HCT116 (cell line): ENCODE measurements at regions not wholly inside any gene's neighbourhood (a gene's known extent, or its start where the extent isn't known, plus 50 kb on each side); places are given as distances from the start of the nearest gene placed in this dataset.

ENCODE experiments used
- ATAC-seq: fragments of 200-7000 bp; cut with Tn5 transposase; 2 replicates; pipeline ENCODE4 v1.9.1; 2020; ENCODE audit warnings: mild to moderate bottlenecking, moderate library complexity
- BruUV-seq: library from RNA; stranded (reverse); fragments of 400-500 nt; replicated peaks from 2 replicates; lab custom pipeline; 2021; lab: Mats Ljungman, UMichigan
- CTCF ChIA-PET: fragments of 300-600 bp; sonication (Branson Sonifier 250); formaldehyde crosslinking; loops from one replicate; lab custom pipeline; 2021; ENCODE audit warnings: antibody characterized with exemption; lab: Charles Lee
- POLR2A ChIA-PET: fragments of 300-600, 350-600 bp; sonication (Branson Sonifier 250); formaldehyde crosslinking; loops from one replicate; lab custom pipeline; 2021; ENCODE audit warnings: antibody characterized with exemption; lab: Charles Lee
- RAD21 ChIA-PET, 2 experiments: fragments of 300-600 bp; sonication (Branson Sonifier 250); formaldehyde crosslinking; loops; one replicate each; lab custom pipeline; 2023; ENCODE audit warnings: low total read pairs in 2 of 2; ENCODE audit not compliant: uncharacterized antibody in 2 of 2, unreplicated experiment in 2 of 2, low non-redundant PET in 1 of 2; lab: Charles Lee
- DNase-seq: peaks from one replicate; pipeline ENCODE4 v3.0.0-alpha.2; 2010; ENCODE audit warnings: low read depth, low spot score
- H2AFZ ChIP-seq: fragments of 200-600 bp; shearing (Covaris generic), sonication (generic); 2 replicates; pipeline ENCODE4 v1.6.1; 2017; ENCODE audit warnings: low read depth, mixed run types, mixed read lengths, antibody characterized with exemption, low read length; ENCODE audit not compliant: poor library complexity, severe bottlenecking
- H3K27ac ChIP-seq: 2 replicates; pipeline ENCODE4 v1.5.1; 2012; ENCODE audit warnings: low read depth, low read length
- H3K27me3 ChIP-seq: fragments of 200-600 bp; sonication (generic); 2 replicates; pipeline ENCODE4 v1.6.1; 2016; ENCODE audit warnings: mixed run types, low read length, mixed read lengths; ENCODE audit not compliant: insufficient read depth
- H3K36me3 ChIP-seq, 2 experiments: fragments of 200-500 bp in 1 of 2; fragments of 200-600 bp in 1 of 2; sonication (Bioruptor generic) in 1 of 2; sonication (generic) in 1 of 2; 2 replicates each; pipeline versions ENCODE4 v1.5.1 to v1.6.1; 2014 to 2016; ENCODE audit warnings: low read length in 2 of 2, inconsistent platforms in 1 of 2, mixed read lengths in 1 of 2, mixed run types in 1 of 2; ENCODE audit not compliant: insufficient read depth in 2 of 2, control insufficient read depth in 1 of 2
- H3K4me1 ChIP-seq, 2 experiments: fragments of 200-600 bp in 1 of 2; sonication (generic) in 1 of 2; 2 replicates each; pipeline versions ENCODE4 v1.5.1 to v1.6.1; 2012 to 2017; ENCODE audit warnings: low read length in 2 of 2, inconsistent platforms in 1 of 2, mild to moderate bottlenecking in 1 of 2, mixed read lengths in 1 of 2, mixed run types in 1 of 2, moderate library complexity in 1 of 2; ENCODE audit not compliant: insufficient read depth in 2 of 2, control insufficient read depth in 1 of 2
- H3K4me2 ChIP-seq: fragments of 200-600 bp; sonication (generic); 2 replicates; pipeline ENCODE4 v1.6.1; 2017; ENCODE audit warnings: mixed run types, low read length, mixed read lengths
- H3K4me3 ChIP-seq, 2 experiments: fragments of 200-600 bp in 1 of 2; sonication (generic) in 1 of 2; replicated peaks in 1 of 2; 2 replicates each; pipeline ENCODE4 v1.5.1; 2011 to 2016; ENCODE audit warnings: low read length in 2 of 2, control low read depth in 1 of 2, low read depth in 1 of 2, mild to moderate bottlenecking in 1 of 2, mixed read lengths in 1 of 2, mixed run types in 1 of 2
- H3K79me2 ChIP-seq: fragments of 200-600 bp; sonication (generic); 2 replicates; pipeline ENCODE4 v1.6.1; 2017; ENCODE audit warnings: mild to moderate bottlenecking, mixed run types, low read length, moderate library complexity, mixed read lengths; ENCODE audit not compliant: insufficient read depth
- H3K9ac ChIP-seq: fragments of 200-600 bp; sonication (generic); 2 replicates; pipeline ENCODE4 v1.6.1; 2016; ENCODE audit warnings: low read length, mixed read lengths
- H3K9me2 ChIP-seq: fragments of 200-600 bp; sonication (generic), shearing (Covaris generic); 2 replicates; pipeline ENCODE4 v1.6.1; 2017; ENCODE audit warnings: mixed run types, mild to moderate bottlenecking, moderate library complexity; ENCODE audit not compliant: insufficient read depth
- H3K9me3 ChIP-seq, 2 experiments: fragments of 200-500 bp in 1 of 2; fragments of 200-600 bp in 1 of 2; sonication (Bioruptor generic) in 1 of 2; sonication (generic) in 1 of 2; 2 replicates each; pipeline ENCODE4 v1.6.1; 2014 to 2017; ENCODE audit warnings: low read length in 2 of 2, mixed read lengths in 2 of 2, inconsistent platforms in 1 of 2, low read depth in 1 of 2, mild to moderate bottlenecking in 1 of 2, mixed run types in 1 of 2, moderate library complexity in 1 of 2; ENCODE audit not compliant: control insufficient read depth in 1 of 2, insufficient read depth in 1 of 2
- H4K20me1 ChIP-seq: fragments of 200-600 bp; sonication (generic), shearing (Covaris generic); 2 replicates; pipeline ENCODE4 v1.6.1; 2017; ENCODE audit warnings: mixed run types, mild to moderate bottlenecking, moderate library complexity; ENCODE audit not compliant: insufficient read depth
- CBX3 ChIP-seq: IDR thresholded peaks from 2 replicates; pipeline ENCODE4 v1.6.1; 2012; ENCODE audit warnings: low read depth
- CEBPB ChIP-seq: IDR thresholded peaks from 2 replicates; pipeline ENCODE4 v1.6.1; 2012; ENCODE audit warnings: low read depth
- EGR1 ChIP-seq: IDR thresholded peaks from 2 replicates; pipeline ENCODE4 v1.6.1; 2012; ENCODE audit warnings: low read depth
- ELF1 ChIP-seq: IDR thresholded peaks from 2 replicates; pipeline ENCODE4 v1.6.1; 2012; ENCODE audit warnings: low read depth, borderline replicate concordance
- EZH2 ChIP-seq: fragments of 200-600 bp; sonication (generic); IDR thresholded peaks from 2 replicates; pipeline ENCODE4 v1.6.1; 2017; ENCODE audit warnings: antibody characterized with exemption, mixed run types
- EZH2phosphoT487 ChIP-seq: fragments of 200-600 bp; IDR thresholded peaks from 2 replicates; pipeline ENCODE4 v1.6.1; 2018; ENCODE audit warnings: antibody characterized with exemption, borderline replicate concordance
- FOSL1 ChIP-seq: IDR thresholded peaks from 2 replicates; pipeline ENCODE4 v1.6.1; 2012; ENCODE audit warnings: low read depth
- JUND ChIP-seq: IDR thresholded peaks from 2 replicates; pipeline ENCODE4 v1.6.1; 2012
- POLR2A ChIP-seq: IDR thresholded peaks from 2 replicates; pipeline ENCODE4 v1.7.0; 2011; ENCODE audit warnings: borderline replicate concordance; ENCODE audit not compliant: insufficient read depth, insufficient read length; ENCODE audit errors: extremely low read depth
- POLR2AphosphoS5 ChIP-seq: IDR thresholded peaks from 2 replicates; pipeline ENCODE4 v1.6.1; 2011; ENCODE audit warnings: mild to moderate bottlenecking, low read depth, low read length, moderate library complexity
- RAD21 ChIP-seq: IDR thresholded peaks from 2 replicates; pipeline ENCODE4 v1.6.1; 2012; ENCODE audit warnings: low read depth, mild to moderate bottlenecking
- SP1 ChIP-seq: IDR thresholded peaks from 2 replicates; pipeline ENCODE4 v1.6.1; 2012; ENCODE audit warnings: low read depth
- SRF ChIP-seq: IDR thresholded peaks from 2 replicates; pipeline ENCODE4 v1.6.1; 2012; ENCODE audit warnings: low read depth
- TCF7L2 ChIP-seq: IDR thresholded peaks from 2 replicates; pipeline ENCODE4 v1.7.0; 2011; ENCODE audit warnings: borderline replicate concordance, inconsistent platforms; ENCODE audit not compliant: insufficient read depth, insufficient read length; ENCODE audit errors: extremely low read depth
- YY1 ChIP-seq: IDR thresholded peaks from 2 replicates; pipeline ENCODE4 v1.6.1; 2011; ENCODE audit warnings: low read length, low read depth, moderate library complexity, mild to moderate bottlenecking; ENCODE audit not compliant: insufficient replicate concordance; ENCODE audit errors: extremely low read depth
- ZNF274 ChIP-seq: fragments of 200-500 bp; sonication (Bioruptor generic); IDR thresholded peaks from 2 replicates; pipeline ENCODE4 v1.6.1; 2014; ENCODE audit warnings: mild to moderate bottlenecking, low read depth, low read length, inconsistent platforms
- intact Hi-C: fragments of 100-400 bp; cut with micrococcal nuclease; formaldehyde crosslinking; loops from 2 replicates; pipeline ENCODE4 v1.10.0; 2022
- TF ChIP-seq, protein P1 (sequence below): IDR thresholded peaks from 2 replicates; pipeline ENCODE4 v1.6.1; 2012; ENCODE audit warnings: low read depth
- TF ChIP-seq, protein P2 (sequence below): IDR thresholded peaks from 2 replicates; pipeline ENCODE4 v1.6.1; 2012
- TF ChIP-seq, protein P3 (sequence below), 3 experiments: fragments of 200-600 bp in 1 of 3; sonication (generic) in 1 of 3; IDR thresholded peaks in 2 of 3; conservative IDR thresholded peaks in 1 of 3; 2 replicates each; pipeline ENCODE4 v1.5.1; 2012 to 2017; ENCODE audit warnings: low read depth in 2 of 3, low read length in 2 of 3, antibody characterized with exemption in 1 of 3, borderline replicate concordance in 1 of 3, control low read depth in 1 of 3, mild to moderate bottlenecking in 1 of 3, mixed read lengths in 1 of 3, mixed run types in 1 of 3, moderate library complexity in 1 of 3; ENCODE audit not compliant: insufficient read depth in 1 of 3
- TF ChIP-seq, protein P4 (sequence below): IDR thresholded peaks from 2 replicates; pipeline ENCODE4 v1.6.1; 2012

DNA sequence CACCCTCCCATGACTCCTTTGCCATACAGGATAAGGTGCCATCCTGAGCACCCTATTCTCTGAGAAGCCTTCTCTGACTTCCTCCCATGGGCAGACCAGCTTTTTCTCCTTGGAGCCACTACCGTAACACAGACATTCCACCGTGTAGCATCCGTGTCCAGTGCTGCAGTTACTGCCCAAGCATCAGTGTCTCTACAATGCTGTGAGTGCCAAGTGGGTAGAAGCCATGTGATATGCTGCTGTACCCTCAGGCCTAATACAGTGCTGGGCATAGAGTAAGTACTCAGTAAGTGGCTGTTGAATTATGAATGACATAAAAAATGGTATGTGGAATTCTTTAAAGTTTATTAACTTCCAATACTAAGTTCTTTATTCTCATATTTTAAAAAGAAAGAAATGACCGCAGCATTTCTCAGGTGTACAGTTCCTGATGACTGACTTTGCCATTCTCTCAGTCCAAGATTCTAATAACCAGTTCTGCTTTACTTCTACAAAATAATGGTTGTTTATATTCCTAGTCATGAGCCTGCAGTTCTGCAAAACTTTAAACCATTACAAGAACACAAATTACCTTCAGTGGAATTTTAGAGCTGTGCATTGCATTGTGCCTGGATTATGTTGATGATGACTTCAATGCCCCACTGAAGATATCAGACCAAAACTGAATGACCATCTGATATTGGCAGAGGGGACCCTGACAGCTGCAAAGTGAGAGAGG lies 118.7 kb downstream of the RPAP3 start:
- BruUV-seq: no TSS peak
- Histone ChIP-seq H3K4me3 (no peak overlapping the region), H3K36me3 (no peaks in the 10 kb centered on the region), H3K79me2 (no peaks in the 10 kb centered on the region), H3K4me2 (no peak overlapping the region), H3K9ac (no peak overlapping the region), H3K27me3 (no peaks in the 10 kb centered on the region), H3K27ac (no peak overlapping the region), H2AFZ (no peak overlapping the region), H3K9me2 (no peaks in the 10 kb centered on the region), H3K4me1 (no peaks in the 10 kb centered on the region), H4K20me1 (no peaks in the 10 kb centered on the region), H3K9me3 (no peaks in the 10 kb centered on the region)
- intact Hi-C loops: no loop called here
- POLR2A ChIA-PET: no interaction called here
- TF ChIP-seq POLR2AphosphoS5: no peak
- no peak for TF ChIP-seq ZNF274
- TF ChIP-seq CBX3: no peak
- TF ChIP-seq EGR1: no peak
- TF ChIP-seq ELF1: no peak
- no peak for TF ChIP-seq SP1
- no peak for TF ChIP-seq EZH2
- no peak for TF ChIP-seq CEBPB
- TF ChIP-seq FOSL1: no peak
- TF ChIP-seq, protein P1, sequence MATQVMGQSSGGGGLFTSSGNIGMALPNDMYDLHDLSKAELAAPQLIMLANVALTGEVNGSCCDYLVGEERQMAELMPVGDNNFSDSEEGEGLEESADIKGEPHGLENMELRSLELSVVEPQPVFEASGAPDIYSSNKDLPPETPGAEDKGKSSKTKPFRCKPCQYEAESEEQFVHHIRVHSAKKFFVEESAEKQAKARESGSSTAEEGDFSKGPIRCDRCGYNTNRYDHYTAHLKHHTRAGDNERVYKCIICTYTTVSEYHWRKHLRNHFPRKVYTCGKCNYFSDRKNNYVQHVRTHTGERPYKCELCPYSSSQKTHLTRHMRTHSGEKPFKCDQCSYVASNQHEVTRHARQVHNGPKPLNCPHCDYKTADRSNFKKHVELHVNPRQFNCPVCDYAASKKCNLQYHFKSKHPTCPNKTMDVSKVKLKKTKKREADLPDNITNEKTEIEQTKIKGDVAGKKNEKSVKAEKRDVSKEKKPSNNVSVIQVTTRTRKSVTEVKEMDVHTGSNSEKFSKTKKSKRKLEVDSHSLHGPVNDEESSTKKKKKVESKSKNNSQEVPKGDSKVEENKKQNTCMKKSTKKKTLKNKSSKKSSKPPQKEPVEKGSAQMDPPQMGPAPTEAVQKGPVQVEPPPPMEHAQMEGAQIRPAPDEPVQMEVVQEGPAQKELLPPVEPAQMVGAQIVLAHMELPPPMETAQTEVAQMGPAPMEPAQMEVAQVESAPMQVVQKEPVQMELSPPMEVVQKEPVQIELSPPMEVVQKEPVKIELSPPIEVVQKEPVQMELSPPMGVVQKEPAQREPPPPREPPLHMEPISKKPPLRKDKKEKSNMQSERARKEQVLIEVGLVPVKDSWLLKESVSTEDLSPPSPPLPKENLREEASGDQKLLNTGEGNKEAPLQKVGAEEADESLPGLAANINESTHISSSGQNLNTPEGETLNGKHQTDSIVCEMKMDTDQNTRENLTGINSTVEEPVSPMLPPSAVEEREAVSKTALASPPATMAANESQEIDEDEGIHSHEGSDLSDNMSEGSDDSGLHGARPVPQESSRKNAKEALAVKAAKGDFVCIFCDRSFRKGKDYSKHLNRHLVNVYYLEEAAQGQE: no peak
- no peak for TF ChIP-seq JUND
- TF ChIP-seq YY1: no peak
- no peak for TF ChIP-seq RAD21
- TF ChIP-seq, protein P2, sequence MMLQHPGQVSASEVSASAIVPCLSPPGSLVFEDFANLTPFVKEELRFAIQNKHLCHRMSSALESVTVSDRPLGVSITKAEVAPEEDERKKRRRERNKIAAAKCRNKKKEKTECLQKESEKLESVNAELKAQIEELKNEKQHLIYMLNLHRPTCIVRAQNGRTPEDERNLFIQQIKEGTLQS: no peak
- TF ChIP-seq, protein P3, sequence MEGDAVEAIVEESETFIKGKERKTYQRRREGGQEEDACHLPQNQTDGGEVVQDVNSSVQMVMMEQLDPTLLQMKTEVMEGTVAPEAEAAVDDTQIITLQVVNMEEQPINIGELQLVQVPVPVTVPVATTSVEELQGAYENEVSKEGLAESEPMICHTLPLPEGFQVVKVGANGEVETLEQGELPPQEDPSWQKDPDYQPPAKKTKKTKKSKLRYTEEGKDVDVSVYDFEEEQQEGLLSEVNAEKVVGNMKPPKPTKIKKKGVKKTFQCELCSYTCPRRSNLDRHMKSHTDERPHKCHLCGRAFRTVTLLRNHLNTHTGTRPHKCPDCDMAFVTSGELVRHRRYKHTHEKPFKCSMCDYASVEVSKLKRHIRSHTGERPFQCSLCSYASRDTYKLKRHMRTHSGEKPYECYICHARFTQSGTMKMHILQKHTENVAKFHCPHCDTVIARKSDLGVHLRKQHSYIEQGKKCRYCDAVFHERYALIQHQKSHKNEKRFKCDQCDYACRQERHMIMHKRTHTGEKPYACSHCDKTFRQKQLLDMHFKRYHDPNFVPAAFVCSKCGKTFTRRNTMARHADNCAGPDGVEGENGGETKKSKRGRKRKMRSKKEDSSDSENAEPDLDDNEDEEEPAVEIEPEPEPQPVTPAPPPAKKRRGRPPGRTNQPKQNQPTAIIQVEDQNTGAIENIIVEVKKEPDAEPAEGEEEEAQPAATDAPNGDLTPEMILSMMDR (IDR thresholded peaks at IDR 0.05 in 2 of 3, conservative IDR thresholded peaks at IDR 0.05 in 1 of 3; ENCODE audit: borderline replicate concordance in 1 of 3, insufficient read depth in 1 of 3, low read depth in 2 of 3, low read length in 2 of 3): no peak
- no peak for TF ChIP-seq TCF7L2
- TF ChIP-seq, protein P4, sequence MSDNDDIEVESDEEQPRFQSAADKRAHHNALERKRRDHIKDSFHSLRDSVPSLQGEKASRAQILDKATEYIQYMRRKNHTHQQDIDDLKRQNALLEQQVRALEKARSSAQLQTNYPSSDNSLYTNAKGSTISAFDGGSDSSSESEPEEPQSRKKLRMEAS: no peak
- TF ChIP-seq POLR2A: no peak
- TF ChIP-seq EZH2phosphoT487: no peak
- no peak for TF ChIP-seq SRF
- DNase-seq (no peak), ATAC-seq (no peak)
- CTCF ChIA-PET: no interaction called here
- RAD21 ChIA-PET: no interaction called here
